ENCODE measurements at regions not wholly inside any gene's neighbourhood (a gene's known extent, or its start where the extent isn't known, plus 50 kb on each side); places are given as distances from the start of the nearest gene placed in this dataset.

GRCh38 chr2:239744706-239745340 is 280.3 kb downstream of the NDUFA10 start:
- H3K4me1 Mint-ChIP-seq (ENCODE audit: low read depth), result no peaks in the 10 kb centered on the region
- H3K4me3 Mint-ChIP-seq (ENCODE audit: low read depth), result no peak overlapping the region
- no peaks in the 10 kb centered on the region for H3K36me3 Mint-ChIP-seq (ENCODE audit: low read depth)
- intact Hi-C loops (cut with micrococcal nuclease), result no loop called here
- no peak for DNase-seq (ENCODE audit: low spot score)
- H3K27ac Mint-ChIP-seq, result no peak overlapping the region
- no peaks in the 10 kb centered on the region for H3K27me3 Mint-ChIP-seq (ENCODE audit: low read depth)
- H3K9me3 Mint-ChIP-seq, result no peaks in the 10 kb centered on the region

DNA sequence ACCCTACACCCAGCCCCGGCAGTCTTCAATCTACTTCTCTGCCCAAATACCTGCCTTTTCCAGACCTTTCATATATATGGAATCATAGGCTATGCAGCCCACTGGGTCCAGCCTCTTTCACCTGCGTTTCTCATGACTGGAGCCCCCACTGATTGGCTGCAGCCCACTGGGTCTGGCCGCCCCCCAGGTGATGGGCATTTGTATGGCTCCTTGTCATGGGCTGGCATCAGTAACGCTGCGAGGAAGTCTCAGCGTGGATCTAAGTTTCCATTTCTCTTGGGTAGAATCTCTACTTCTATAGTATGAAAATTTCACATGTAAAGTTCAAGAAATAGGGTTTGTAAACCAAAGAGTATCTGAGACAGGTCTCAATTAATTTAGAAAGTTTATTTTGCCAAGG is 281.9 kb downstream of the NDUFA10 start:
- Mint-ChIP-seq H3K36me3 (ENCODE audit: low read depth) (no peaks in the 10 kb centered on the region), H3K27me3 (ENCODE audit: low read depth) (no peaks in the 10 kb centered on the region), H3K27ac (no peak overlapping the region), H3K9me3 (no peaks in the 10 kb centered on the region), H3K4me1 (ENCODE audit: low read depth) (no peaks in the 10 kb centered on the region), H3K4me3 (ENCODE audit: low read depth) (no peak overlapping the region)
- DNase-seq (ENCODE audit: low spot score), result no peak
- intact Hi-C loops (cut with micrococcal nuclease), result no loop called here

DNA sequence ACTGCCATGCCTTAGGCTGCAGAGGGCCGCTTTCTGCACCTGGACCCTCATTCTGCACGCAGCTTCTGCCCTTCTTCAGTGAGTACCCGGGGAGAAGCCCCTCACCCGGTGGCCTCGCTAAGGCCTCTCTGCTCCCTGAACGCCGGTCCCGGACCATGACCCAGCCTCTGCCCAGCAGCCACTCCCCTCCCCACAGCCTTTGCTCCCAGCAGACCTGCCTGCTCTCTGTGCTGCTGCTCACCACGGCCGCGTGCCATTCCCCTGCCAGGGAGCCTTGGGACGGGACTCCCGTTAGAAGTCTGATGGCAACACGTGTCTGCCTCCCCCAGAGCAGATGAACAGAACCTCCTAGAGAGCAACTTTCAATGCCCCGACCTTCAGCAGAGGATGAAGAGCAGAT is 282.8 kb downstream of the NDUFA10 start:
- no peak overlapping the region for H3K4me3 Mint-ChIP-seq (ENCODE audit: low read depth)
- H3K9me3 Mint-ChIP-seq, result no peaks in the 10 kb centered on the region
- intact Hi-C loops (cut with micrococcal nuclease), result no loop called here
- H3K36me3 Mint-ChIP-seq (ENCODE audit: low read depth), result no peaks in the 10 kb centered on the region
- H3K27me3 Mint-ChIP-seq (ENCODE audit: low read depth), result no peaks in the 10 kb centered on the region
- H3K27ac Mint-ChIP-seq, result no peak overlapping the region
- H3K4me1 Mint-ChIP-seq (ENCODE audit: low read depth), result no peaks in the 10 kb centered on the region
- no peak for DNase-seq (ENCODE audit: low spot score)

GRCh38 chr2:239739206-239739605 is 285.9 kb downstream of the NDUFA10 start:
- no peak for DNase-seq (ENCODE audit: low spot score)
- intact Hi-C loops (cut with micrococcal nuclease), result no loop called here
- no peak overlapping the region for H3K4me3 Mint-ChIP-seq (ENCODE audit: low read depth)
- no peaks in the 10 kb centered on the region for H3K4me1 Mint-ChIP-seq (ENCODE audit: low read depth)
- no peaks in the 10 kb centered on the region for H3K27me3 Mint-ChIP-seq (ENCODE audit: low read depth)
- no peaks in the 10 kb centered on the region for H3K36me3 Mint-ChIP-seq (ENCODE audit: low read depth)
- H3K9me3 Mint-ChIP-seq, result peaks cover 2% of the 10 kb centered on the region
- no peak overlapping the region for H3K27ac Mint-ChIP-seq

GRCh38 chr2:239738159-239738558 is 287.0 kb downstream of the NDUFA10 start:
- no peaks in the 10 kb centered on the region for H3K27me3 Mint-ChIP-seq (ENCODE audit: low read depth)
- intact Hi-C loops (cut with micrococcal nuclease), result no loop called here
- peaks cover 9% of the 10 kb centered on the region for H3K9me3 Mint-ChIP-seq
- H3K36me3 Mint-ChIP-seq (ENCODE audit: low read depth), result no peaks in the 10 kb centered on the region
- H3K4me1 Mint-ChIP-seq (ENCODE audit: low read depth), result no peaks in the 10 kb centered on the region
- no peak overlapping the region for H3K4me3 Mint-ChIP-seq (ENCODE audit: low read depth)
- H3K27ac Mint-ChIP-seq, result no peak overlapping the region
- DNase-seq (ENCODE audit: low spot score), result no peak

GRCh38 chr2:239737144-239737463 is 288.0 kb downstream of the NDUFA10 start:
- no peak for DNase-seq (ENCODE audit: low spot score)
- intact Hi-C loops (cut with micrococcal nuclease), result no loop called here
- no peaks in the 10 kb centered on the region for H3K27me3 Mint-ChIP-seq (ENCODE audit: low read depth)
- H3K27ac Mint-ChIP-seq, result no peak overlapping the region
- no peaks in the 10 kb centered on the region for H3K36me3 Mint-ChIP-seq (ENCODE audit: low read depth)
- H3K4me1 Mint-ChIP-seq (ENCODE audit: low read depth), result no peaks in the 10 kb centered on the region
- H3K4me3 Mint-ChIP-seq (ENCODE audit: low read depth), result no peak overlapping the region
- H3K9me3 Mint-ChIP-seq, result peaks cover 9% of the 10 kb centered on the region

- intact Hi-C loops (cut with micrococcal nuclease), result no loop called here
- no peaks in the 10 kb centered on the region for H3K27me3 Mint-ChIP-seq (ENCODE audit: low read depth)
- H3K9me3 Mint-ChIP-seq, result peaks cover 9% of the 10 kb centered on the region
- H3K4me1 Mint-ChIP-seq (ENCODE audit: low read depth), result no peaks in the 10 kb centered on the region
- H3K4me3 Mint-ChIP-seq (ENCODE audit: low read depth), result no peak overlapping the region
- no peak overlapping the region for H3K27ac Mint-ChIP-seq
- H3K36me3 Mint-ChIP-seq (ENCODE audit: low read depth), result no peaks in the 10 kb centered on the region
- DNase-seq (ENCODE audit: low spot score), result no peak
Measured at GRCh38 chr2:239736358-239737143, 288.6 kb downstream of the NDUFA10 start.

DNA sequence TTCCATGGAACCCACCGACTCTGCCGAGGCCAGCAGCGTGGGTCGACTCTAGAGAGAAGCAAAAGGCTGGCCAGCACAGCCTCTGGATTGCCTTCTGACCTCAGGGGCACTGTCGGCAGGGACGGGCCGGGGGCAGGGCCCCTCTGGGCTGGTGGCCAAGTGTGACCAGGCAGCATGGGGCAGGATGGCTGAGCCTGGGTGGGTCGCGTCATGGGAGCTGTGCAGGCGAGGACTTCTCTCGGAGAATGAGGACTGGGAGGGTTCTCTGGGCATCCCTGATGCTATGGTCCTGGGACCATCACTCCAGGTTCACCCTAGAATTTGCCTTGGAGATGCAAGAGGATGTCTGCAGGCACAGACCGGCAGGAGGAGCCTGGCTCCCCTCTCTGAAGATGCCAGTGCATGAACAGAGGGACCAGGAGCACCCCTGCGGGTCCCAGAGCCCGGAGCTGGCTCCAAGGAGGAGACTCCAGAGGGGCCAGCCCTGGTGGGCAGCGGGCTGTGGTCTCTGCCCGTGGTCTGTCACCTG is 289.2 kb downstream of the NDUFA10 start:
- Mint-ChIP-seq H3K4me1 (ENCODE audit: low read depth) (no peaks in the 10 kb centered on the region), H3K27me3 (ENCODE audit: low read depth) (no peaks in the 10 kb centered on the region), H3K36me3 (ENCODE audit: low read depth) (no peaks in the 10 kb centered on the region), H3K27ac (no peak overlapping the region), H3K4me3 (ENCODE audit: low read depth) (no peak overlapping the region), H3K9me3 (peaks cover 9% of the 10 kb centered on the region)
- no peak for DNase-seq (ENCODE audit: low spot score)
- intact Hi-C loops (cut with micrococcal nuclease), result no loop called here

DNA sequence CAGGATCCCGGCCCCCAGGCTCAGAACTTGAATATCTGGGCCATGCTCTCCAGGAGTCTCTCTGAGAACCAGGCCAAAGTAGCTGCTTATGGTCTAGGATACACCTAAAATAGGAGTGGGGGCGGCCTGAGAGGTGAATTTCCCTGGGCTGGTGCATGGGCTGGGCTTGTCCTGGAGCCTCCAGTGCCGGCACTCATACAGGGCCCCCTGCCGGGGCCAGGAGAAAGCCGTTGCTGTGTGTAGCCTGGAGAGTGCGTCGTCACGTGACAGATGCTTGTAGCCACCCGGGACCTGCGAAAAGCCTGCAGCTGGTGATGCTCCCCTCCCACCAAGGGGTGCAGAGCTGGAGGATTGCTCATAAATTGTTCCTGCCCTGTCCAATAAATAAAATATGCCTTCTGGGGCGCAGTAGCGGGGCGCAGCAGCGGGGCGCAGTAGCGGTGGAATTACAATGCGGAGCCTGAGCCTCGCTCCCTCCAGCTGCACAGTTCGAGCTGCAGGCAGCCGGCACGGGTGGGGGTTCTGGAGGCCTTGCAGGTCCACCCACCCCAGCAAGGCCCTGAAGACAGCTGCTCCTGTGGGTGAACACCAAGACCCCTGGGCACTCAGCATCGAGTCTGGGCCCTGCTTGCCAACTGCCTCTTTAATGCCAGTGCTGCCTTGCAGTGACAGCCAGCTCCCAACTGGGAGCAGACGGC is 289.9 kb downstream of the NDUFA10 start:
- H3K36me3 Mint-ChIP-seq (ENCODE audit: low read depth), result no peaks in the 10 kb centered on the region

DNA sequence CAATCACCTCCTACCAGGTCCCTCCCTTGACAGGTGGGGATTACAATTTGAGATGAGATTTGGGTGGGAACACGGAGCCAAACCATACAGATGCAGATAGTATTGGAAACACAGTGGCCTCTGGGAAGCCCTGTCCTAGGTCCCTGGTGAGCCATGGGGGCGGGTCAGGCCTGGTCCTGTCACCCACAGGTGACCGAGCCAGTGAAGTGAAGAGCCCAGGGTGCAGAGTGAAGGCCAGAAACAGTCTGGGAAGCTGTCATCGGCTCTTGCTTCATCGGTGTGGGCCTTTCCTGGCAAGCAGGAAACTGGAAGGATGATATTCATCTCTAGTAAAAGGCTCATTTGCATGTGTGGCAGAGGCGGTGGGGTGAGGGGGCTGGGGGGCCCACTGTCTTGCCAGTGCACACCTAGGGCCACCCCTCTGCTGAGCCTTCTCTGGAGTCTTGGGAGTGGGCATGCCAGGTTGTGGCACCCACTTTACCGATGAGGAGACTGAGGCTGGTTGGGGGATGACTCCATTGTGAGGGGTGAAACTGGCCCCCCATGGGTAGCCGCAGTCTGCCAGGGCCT is 290.6 kb downstream of the NDUFA10 start:
- no peak for DNase-seq (ENCODE audit: low spot score)
- Mint-ChIP-seq H3K4me3 (ENCODE audit: low read depth) (no peak overlapping the region), H3K27me3 (ENCODE audit: low read depth) (no peaks in the 10 kb centered on the region), H3K9me3 (peaks cover 9% of the 10 kb centered on the region), H3K4me1 (ENCODE audit: low read depth) (peaks cover 1% of the 10 kb centered on the region), H3K27ac (no peak overlapping the region), H3K36me3 (ENCODE audit: low read depth) (no peaks in the 10 kb centered on the region)
- intact Hi-C loops (cut with micrococcal nuclease), result no loop called here

More for the DNA sequence above, 289.9 kb downstream of the NDUFA10 start:
- peaks cover 9% of the 10 kb centered on the region for H3K9me3 Mint-ChIP-seq
- no peak for DNase-seq (ENCODE audit: low spot score)
- H3K4me1 Mint-ChIP-seq (ENCODE audit: low read depth), result peaks cover 1% of the 10 kb centered on the region
- H3K27ac Mint-ChIP-seq, result no peak overlapping the region
- intact Hi-C loops (cut with micrococcal nuclease), result no loop called here
- H3K27me3 Mint-ChIP-seq (ENCODE audit: low read depth), result no peaks in the 10 kb centered on the region
- H3K4me3 Mint-ChIP-seq (ENCODE audit: low read depth), result no peak overlapping the region

DNA sequence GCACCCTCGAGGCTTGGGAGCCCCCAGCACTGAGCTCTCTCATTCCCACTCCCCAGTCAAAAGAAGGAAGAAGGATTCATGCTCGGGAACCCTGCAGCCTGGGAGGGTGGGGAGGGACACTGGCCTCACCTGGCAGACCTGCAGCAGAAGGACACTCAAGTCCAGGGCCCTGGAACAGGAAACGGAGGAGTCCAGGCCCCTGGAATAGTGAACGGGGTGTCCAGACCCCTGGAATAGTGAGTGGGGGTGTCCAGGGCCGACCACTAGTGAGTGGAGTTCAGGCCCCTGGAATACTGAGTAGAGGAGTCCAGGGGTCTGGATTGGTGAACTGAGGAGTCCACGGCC is 292.5 kb downstream of the NDUFA10 start:
- intact Hi-C loops (cut with micrococcal nuclease), result no loop called here
- no peak for DNase-seq (ENCODE audit: low spot score)
- H3K27ac Mint-ChIP-seq, result no peak overlapping the region
- no peak overlapping the region for H3K4me3 Mint-ChIP-seq (ENCODE audit: low read depth)
- H3K36me3 Mint-ChIP-seq (ENCODE audit: low read depth), result no peaks in the 10 kb centered on the region
- peaks cover 9% of the 10 kb centered on the region for H3K9me3 Mint-ChIP-seq
- H3K27me3 Mint-ChIP-seq (ENCODE audit: low read depth), result no peaks in the 10 kb centered on the region
- H3K4me1 Mint-ChIP-seq (ENCODE audit: low read depth), result peaks cover 1% of the 10 kb centered on the region

GRCh38 chr2:239731998-239732665 is 293.0 kb downstream of the NDUFA10 start:
- intact Hi-C loops (cut with micrococcal nuclease), result no loop called here
- Mint-ChIP-seq H3K4me1 (ENCODE audit: low read depth) (peaks cover 1% of the 10 kb centered on the region), H3K27ac (no peak overlapping the region), H3K36me3 (ENCODE audit: low read depth) (no peaks in the 10 kb centered on the region), H3K9me3 (peaks cover 9% of the 10 kb centered on the region), H3K27me3 (ENCODE audit: low read depth) (no peaks in the 10 kb centered on the region), H3K4me3 (ENCODE audit: low read depth) (no peak overlapping the region)
- DNase-seq (ENCODE audit: low spot score), result no peak
